T47D (cell line): ENCODE measurements at regions not wholly inside any gene's neighbourhood (a gene's known extent, or its start where the extent isn't known, plus 50 kb on each side); places are given as distances from the start of the nearest gene placed in this dataset.
A peak's percentile ranks its signal among the peaks of the same experiment; 100 is the strongest.

Source experiments
- DNase-seq, 2 experiments: peaks; one replicate each; pipeline versions ENCODE4 v3.0.0 to v3.0.0-alpha.2; 2011 to 2012; ENCODE audit warnings: low read depth in 1 of 2, low spot score in 1 of 2
- JUND ChIP-seq: IDR thresholded peaks from 2 replicates; pipeline ENCODE4 v1.6.1; 2012; ENCODE audit warnings: low read depth
- in situ Hi-C: cut with HindIII; loops from 2 replicates; pipeline ENCODE4 v1.10.0; 2016; ENCODE audit warnings: low sequenced_read_pairs, low pct_unique_long_range_greater_than_20kb

DNA sequence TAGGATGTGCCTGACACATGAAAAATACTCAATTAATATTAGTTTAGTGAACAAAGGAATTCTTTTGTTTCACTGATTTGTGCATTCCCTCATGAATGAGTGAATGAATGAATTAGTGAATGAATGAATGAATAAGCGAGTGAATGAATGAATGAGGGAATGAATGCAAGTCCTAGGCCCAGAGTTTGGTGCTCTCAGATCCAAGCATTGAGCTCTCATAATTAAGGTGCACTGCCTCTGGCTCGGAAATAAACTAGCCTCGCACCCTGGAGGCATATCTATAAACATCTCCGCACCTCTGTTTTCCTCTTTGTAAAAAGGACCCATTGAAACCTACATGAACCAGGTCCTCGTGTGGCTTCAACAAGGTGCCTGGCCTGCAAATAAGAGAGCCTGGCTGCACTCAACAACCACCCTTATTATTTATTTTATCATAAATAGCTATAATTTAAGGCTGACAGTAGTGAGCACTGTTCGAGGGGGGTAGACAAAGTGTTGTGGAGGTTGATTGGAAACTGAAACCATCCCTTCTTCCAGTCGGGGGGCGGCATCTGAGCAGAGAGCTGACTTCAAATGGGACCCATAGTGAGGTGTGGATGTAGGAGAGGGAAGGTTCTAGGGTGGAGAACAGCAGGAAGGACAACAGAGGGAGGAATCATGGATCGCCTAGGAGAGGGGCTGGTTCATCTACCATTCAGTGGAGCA, 316.8 kb downstream of the BCL11B start:
- no peak for DNase-seq
- TF ChIP-seq JUND = no peak
- in situ Hi-C loops = no loop called here

DNA sequence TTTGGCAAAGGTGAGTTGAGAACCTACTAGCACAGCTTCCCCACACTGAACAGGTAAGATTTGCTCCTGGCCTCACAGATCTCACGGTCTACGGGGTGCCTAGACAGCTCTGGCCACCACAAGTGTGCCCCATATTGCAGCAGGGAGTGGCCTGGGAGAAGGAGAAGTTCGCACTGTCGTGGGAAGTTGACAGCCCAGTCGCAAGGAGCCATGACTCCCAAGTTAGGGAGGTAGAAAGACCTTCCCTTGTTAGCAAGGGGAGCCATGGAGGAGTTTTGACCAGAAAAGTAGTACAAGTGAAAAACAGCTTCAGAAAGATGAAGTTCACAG, 316.3 kb downstream of the BCL11B start:
- in situ Hi-C loops = no loop called here
- DNase-seq = no peak

DNA sequence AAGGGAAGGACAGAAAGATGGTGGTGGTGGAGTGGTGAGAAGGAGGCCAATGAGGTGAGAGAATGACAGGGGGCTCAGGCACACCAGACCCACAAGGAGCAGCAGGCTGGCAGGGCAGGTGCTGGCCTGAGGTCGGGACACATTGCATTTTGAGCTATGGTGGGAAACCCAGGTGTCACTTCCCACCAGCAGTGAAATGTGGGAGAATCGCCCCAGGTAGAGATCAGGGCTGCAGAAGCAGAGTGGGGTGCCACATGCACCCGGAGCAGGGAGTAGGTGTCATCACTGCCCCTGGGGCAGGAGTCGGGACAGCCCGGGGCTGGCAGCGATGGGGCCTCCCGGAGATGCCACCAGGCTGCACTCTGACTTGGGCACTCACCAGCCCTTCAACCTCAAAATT, 315.8 kb downstream of the BCL11B start:
- no peak for DNase-seq
- in situ Hi-C loops = no loop called here
- TF ChIP-seq JUND = no peak

More for the DNA sequence above, 316.3 kb downstream of the BCL11B start:
- no peak for TF ChIP-seq JUND

DNA sequence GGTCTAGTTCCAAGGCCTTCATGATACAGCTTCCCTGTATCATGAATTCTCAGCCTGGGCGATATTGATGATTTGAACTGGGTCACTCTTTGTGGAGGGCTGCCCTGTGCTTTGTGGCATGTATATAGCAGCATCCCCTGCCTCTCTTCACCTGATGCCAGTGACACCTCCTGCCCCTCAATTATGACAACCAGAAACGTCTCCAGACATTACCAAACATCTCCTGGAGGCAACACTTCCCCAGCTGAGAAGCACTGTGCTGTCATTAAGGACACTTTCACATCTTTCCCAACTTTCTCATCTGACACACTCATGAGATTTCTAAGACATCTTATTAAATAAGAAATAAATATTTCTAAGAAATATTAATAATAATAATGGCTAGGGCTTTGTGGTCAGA, 315.3 kb downstream of the BCL11B start:
- no peak for TF ChIP-seq JUND
- in situ Hi-C loops = no loop called here
- no peak for DNase-seq

DNA sequence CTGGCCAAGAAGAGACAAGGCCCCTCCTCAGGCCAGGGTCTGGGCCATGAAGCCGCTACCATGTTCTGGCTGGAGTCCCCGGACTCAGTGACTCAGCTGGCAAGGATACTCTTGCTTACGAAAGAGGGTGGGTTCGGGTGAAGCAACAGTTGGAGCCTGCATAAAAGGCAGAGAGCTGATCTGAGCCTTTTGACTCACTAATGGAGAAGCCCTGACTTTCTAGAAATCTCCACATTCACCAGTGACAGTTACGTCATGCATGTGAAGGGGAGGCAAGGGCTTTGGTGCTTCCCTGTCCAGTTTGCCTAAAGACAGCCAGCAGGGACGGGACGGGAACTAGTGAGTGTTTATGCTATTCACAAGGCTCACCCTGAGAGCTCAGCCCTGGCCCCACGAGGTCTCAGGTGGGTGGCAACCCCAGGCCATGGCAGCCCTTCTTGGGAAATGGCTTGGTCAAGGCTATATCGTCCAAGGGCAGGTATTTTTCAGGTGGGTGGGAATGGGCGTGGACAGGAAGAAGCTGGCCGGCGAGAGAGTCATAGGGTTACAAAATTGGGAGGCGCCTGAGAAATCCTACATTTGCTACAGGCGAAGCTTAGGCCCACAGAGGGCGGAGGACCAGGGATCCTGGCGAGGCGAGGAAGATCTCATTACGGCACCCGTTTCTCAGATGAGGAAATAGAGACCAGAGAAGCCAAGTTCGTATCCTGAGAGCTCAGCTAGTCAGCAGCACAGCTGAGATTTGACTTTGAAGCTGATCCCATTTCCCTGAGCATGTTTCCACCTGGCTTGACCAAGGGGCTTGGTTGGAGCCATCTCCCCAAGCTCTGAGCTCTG, 314.6 kb downstream of the BCL11B start:
- TF ChIP-seq JUND = no peak
- in situ Hi-C loops = no loop called here
- DNase-seq = no peak

DNA sequence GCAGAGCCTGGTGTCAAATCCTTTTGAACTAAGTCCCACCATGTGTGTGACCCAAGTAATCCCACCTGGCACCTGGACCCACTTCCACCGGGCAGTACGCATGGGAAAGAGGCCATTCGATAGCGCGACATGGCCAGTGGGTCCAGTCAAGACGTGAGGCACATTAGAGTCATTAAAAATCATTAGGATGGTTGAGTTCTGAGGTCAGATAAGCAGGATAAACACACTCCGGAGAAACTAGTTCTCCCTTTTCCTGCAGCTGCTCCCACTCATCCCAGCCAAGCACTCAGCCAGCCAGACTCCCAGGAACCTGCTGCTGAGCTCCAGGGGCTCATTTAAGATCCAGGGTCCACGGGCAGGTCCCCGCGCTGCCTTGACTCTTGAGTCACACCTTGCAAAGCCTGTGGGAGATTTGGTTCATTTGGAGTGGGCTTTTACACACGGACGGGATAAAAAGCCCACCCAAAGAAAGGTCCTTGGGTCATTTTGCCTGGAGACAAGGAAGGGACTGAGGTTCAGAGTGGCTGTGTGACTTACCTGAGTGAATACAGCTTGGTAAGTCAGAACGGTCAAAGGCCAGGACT, 313.9 kb downstream of the BCL11B start:
- in situ Hi-C loops = no loop called here
- no peak for TF ChIP-seq JUND
- no peak for DNase-seq

DNA sequence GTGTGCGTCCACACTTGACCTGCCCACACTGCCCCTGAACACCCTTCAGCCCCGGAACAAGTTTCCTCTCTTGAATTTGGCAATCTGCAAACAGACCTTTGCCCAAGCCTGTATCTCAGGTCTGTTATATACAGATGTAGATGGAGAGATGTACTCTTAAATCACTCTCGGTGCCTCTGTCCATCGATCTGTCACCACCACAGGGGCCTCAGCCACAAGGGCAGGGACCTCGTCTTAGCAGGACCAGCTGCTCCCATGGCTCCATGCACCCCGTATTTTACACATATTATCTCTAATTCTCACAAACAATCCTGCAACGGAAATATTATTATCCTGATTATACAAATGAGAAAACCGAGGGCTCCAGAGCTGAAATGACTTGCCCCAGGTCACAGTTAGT, 313.4 kb downstream of the BCL11B start:
- no peak for DNase-seq
- no peak for TF ChIP-seq JUND
- in situ Hi-C loops = no loop called here

DNA sequence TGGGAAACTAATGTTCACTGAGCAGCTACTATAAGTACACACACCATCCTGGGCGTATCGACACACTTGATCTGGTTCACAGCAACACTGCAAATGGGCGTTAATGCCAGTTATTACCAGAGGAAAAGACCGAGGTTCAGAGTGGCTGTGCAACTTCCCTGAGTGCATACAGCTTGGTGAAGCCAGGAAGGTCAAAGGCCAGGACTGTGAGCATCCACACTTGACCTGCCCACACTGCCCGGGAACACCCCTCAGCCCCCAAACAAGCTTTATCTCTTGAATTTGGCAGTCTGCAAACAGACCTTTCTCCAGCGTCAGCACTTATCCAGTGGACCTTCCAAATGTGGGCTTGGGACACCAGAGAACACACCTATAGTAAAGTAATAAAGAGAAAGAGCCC, 312.6 kb downstream of the BCL11B start:
- TF ChIP-seq JUND = no peak
- no peak for DNase-seq
- in situ Hi-C loops = no loop called here

DNA sequence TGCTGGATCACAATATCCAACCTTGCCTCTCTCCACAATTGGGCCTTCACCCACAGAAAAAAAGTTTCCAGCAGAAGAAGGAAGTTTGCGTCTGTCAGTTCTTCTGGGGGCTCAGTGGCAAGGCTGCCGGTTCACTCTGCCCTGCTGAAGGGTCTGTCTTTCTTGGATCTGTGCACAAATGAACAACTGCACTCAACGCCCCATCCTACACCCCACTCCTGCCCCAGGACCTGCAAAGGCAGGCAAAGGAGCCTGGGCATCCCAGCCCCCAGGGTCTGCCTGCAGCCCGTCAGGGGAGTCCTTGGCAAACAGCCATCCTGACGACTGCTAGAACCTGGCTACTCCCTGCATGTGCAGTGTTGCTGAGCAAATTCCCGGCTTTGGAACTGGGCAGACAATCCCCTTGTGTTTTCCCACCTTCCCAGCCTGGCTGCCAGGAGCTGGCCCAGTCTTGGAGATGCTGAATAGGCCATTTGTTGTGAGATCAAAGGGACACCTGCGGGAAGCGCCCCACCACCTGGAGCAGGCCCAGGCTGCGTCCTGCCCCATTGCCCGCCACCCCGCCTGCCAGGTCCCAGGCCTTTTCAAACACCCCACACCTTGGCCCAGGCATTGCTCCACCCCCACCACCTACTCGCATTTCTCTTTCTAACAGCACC, 311.9 kb downstream of the BCL11B start:
- no peak for TF ChIP-seq JUND
- in situ Hi-C loops = no loop called here
- no peak for DNase-seq

DNA sequence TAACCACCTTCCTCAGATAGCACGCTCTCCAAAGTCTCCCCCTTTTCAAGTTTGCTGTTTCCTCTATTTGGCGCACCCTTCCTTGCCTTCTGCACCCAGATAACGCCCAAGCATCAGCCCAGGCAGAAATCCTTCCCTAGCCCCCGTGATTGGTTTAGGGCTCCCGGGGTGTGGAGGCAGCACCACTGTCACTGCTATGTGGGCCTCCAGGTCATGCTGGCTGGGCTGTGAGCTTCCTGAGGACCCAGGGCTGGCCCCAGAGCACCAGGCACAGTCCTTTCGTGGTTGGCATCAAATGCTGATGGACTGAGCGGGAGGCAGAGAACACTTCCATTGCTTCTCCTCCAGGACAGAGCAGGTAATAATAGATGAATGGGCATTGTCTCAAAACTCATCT, 311.4 kb downstream of the BCL11B start:
- no peak for TF ChIP-seq JUND
- in situ Hi-C loops = no loop called here

DNA sequence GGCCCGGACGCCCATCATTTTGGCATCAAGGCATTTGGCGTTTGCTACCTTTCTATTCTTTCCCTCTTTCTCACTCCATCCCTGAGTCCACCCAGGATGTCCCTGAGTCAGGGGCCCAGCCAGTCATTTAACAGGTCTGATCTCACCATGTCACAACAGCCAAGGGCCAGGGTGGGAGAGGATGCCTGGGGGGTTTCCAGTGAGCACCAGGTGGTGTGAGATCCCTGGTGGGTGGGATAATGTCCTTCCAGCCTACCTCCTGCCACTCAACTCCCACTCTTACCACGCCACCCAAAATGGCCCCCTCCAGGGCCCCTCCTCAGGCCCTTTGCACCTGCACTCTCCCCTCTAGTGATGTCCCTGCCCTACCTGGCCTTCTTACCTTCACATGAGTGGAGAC, 310.8 kb downstream of the BCL11B start:
- DNase-seq = no peak
- in situ Hi-C loops = no loop called here
- no peak for TF ChIP-seq JUND

More for the DNA sequence above, 311.4 kb downstream of the BCL11B start:
- DNase-seq = no peak

DNA sequence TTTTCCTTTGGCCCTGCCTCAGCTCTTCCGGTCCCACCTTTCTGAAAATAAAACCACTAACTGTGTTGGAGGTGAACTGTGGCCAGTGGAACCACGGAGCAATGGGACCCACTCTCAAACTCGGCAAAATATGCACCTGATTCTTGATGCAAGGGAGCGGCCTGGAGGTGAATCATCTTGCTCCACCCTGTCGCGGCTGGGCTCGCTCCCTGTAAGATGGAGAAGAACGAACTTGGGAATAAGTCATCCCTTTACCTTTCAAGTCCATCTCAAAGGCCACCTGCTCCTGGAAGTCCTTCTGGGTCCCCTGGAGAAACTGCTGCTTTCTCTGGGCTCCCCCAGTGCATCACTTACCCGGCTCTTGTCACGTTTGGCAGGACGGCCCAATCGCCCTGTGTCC, 309.9 kb downstream of the BCL11B start:
- in situ Hi-C loops = no loop called here
- no peak for TF ChIP-seq JUND
- no peak for DNase-seq

DNA sequence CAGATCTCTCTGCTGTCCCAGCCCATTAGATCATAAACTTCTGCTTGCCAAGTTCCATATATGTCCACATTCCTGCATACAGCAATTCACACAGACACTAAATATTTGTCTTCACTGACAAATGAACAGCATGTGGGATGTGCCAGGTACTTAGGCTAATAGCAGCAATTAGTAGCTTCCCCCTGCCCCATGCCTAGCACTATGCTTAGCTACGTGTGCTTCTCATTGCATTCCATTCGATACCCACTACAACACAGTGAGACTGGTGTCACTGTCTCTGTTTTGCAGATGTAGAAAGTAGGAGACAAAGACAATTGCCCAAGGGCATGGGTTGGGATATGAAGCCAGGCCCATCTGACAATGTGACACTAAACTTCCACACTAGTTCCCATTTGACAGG, 308.4 kb downstream of the BCL11B start:
- no peak for TF ChIP-seq JUND
- in situ Hi-C loops = no loop called here
- DNase-seq = peak; percentile 24 to 35
